Right lobe of liver (tissue), 6 donors: ENCODE measurements at regions not wholly inside any gene's neighbourhood (a gene's known extent, or its start where the extent isn't known, plus 50 kb on each side); places are given as distances from the start of the nearest gene placed in this dataset.

Source experiments
- ATAC-seq, 4 donors: fragments of 200-7000 bp; cut with Tn5 transposase; one replicate each; pipeline ENCODE4 v1.9.1; 2020; ENCODE audit warnings: mild to moderate bottlenecking in 4 of 4, moderate library complexity in 4 of 4
- DNase-seq, 3 donors: peaks; one replicate each; pipeline ENCODE4 v3.0.0-alpha.2; 2020
- H3K27ac ChIP-seq, 3 donors: fragments of 200-600 bp; one replicate each; pipeline ENCODE4 v1.8.0; 2022
- H3K27me3 ChIP-seq, 2 donors: fragments of 200-600 bp; one replicate each; pipeline ENCODE4 v1.8.0; 2022
- H3K36me3 ChIP-seq, 4 donors: fragments of 200-600 bp; sonication (generic) in 1 of 4; one replicate each; pipeline versions ENCODE4 v1.5.1 to v1.8.0; 2017 to 2022; ENCODE audit warnings: control low read depth in 1 of 4
- H3K4me1 ChIP-seq, 4 donors: fragments of 200-600 bp; sonication (generic) in 1 of 4; one replicate each; pipeline versions ENCODE4 v1.5.1 to v1.8.0; 2017 to 2022; ENCODE audit warnings: control low read depth in 1 of 4
- H3K4me3 ChIP-seq, 3 donors: fragments of 200-600 bp; one replicate each; pipeline ENCODE4 v1.8.0; 2022
- H3K9me3 ChIP-seq, 4 donors: fragments of 200-600 bp; sonication (generic) in 1 of 4; one replicate each; pipeline versions ENCODE4 v1.5.1 to v1.8.0; 2017 to 2022; ENCODE audit warnings: control low read depth in 1 of 4
- POLR2A ChIP-seq: fragments of 450-650 bp; IDR thresholded peaks from one replicate; pipeline ENCODE4 v1.6.1; 2017; ENCODE audit warnings: antibody characterized with exemption, mild to moderate bottlenecking
- WGBS: methylation state at CpG from one replicate; pipeline ENCODE4 v1.1.6; 2018; ENCODE audit warnings: low coverage, low lambda C conversion rate; ENCODE audit not compliant: insufficient coverage; ENCODE audit errors: missing lambda C conversion rate; 5-methylcytosine and 5-hydroxymethylcytosine counted together
- intact Hi-C, 2 donors: fragments of 100-400 bp; cut with DNase I; formaldehyde crosslinking; loops; one replicate each; pipeline versions ENCODE4 v1.11.2 to v1.14.1; 2022
- TF ChIP-seq, protein P1 (sequence below), 4 donors: fragments of 200-600 bp in 3 of 4; fragments of 450-650 bp in 1 of 4; IDR thresholded peaks; one replicate each; pipeline versions ENCODE4 v1.5.1 to v1.8.0; 2016 to 2022; ENCODE audit warnings: antibody characterized with exemption in 4 of 4, mild to moderate bottlenecking in 2 of 4
- donor health status: DM: no; HTN: yes; CAD: no.
- donor health status: DM: no; HTN: no; CAD: no.
- donor health status: DM: no; HTN: no; CAD: no.
- donor health status: DM: no; HTN: yes; CAD: no.
- donor health status: DM: no; HTN: yes; CAD: no.

DNA sequence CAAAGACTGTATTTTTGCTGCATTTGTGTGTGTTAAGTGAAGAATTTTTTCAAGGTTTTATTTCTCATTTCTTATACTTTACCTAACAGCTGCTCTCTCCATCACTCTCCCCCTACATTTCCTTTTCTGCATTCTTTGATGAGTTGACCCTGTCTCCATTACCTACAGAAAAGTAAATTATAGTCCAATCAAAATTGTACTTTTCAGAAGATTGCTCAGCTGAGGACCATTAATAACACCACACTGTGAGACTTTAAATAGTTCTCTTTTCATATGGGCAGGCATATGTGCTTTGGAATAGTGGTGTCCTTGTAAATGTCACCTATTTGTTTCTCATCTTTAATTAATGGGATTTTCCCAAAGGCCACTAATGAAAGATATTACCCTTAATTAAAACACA is 234.7 kb upstream of the GPR149 start:
- ATAC-seq (no peak), DNase-seq (no peak)
- H3K4me3 ChIP-seq = no peak overlapping the region
- H3K36me3 ChIP-seq = no peaks in the 10 kb centered on the region
- H3K4me1 ChIP-seq = no peaks in the 10 kb centered on the region
- intact Hi-C loops = no loop called here
- TF ChIP-seq, protein P1, sequence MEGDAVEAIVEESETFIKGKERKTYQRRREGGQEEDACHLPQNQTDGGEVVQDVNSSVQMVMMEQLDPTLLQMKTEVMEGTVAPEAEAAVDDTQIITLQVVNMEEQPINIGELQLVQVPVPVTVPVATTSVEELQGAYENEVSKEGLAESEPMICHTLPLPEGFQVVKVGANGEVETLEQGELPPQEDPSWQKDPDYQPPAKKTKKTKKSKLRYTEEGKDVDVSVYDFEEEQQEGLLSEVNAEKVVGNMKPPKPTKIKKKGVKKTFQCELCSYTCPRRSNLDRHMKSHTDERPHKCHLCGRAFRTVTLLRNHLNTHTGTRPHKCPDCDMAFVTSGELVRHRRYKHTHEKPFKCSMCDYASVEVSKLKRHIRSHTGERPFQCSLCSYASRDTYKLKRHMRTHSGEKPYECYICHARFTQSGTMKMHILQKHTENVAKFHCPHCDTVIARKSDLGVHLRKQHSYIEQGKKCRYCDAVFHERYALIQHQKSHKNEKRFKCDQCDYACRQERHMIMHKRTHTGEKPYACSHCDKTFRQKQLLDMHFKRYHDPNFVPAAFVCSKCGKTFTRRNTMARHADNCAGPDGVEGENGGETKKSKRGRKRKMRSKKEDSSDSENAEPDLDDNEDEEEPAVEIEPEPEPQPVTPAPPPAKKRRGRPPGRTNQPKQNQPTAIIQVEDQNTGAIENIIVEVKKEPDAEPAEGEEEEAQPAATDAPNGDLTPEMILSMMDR (IDR thresholded peaks at IDR 0.05) = no peak
- TF ChIP-seq POLR2A = no peak
- H3K27ac ChIP-seq = no peak overlapping the region
- H3K27me3 ChIP-seq = no peaks in the 10 kb centered on the region
- no peaks in the 10 kb centered on the region for H3K9me3 ChIP-seq

DNA sequence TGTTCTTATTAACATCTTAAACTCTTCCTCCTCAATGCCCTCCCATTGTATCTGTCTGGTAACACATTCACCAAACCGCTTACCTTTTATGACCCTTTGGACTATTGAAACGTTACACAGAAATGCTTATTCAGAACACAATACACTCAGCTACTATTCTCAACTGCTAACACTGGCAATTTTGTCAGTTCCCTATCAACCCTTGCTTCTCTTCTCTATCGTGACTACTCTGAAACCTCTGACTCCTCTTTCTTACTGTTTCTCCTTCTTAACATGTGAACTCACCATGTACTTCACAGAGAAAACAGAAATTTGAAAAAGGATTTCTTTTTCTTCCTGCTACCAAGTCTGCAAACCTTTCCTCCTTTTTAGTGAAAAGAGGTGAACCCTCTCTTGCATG is 232.9 kb upstream of the GPR149 start:
- no peak for TF ChIP-seq POLR2A
- TF ChIP-seq, protein P1 (IDR thresholded peaks at IDR 0.05) = no peak
- no peak overlapping the region for H3K27ac ChIP-seq
- H3K4me1 ChIP-seq = no peaks in the 10 kb centered on the region
- H3K27me3 ChIP-seq = no peaks in the 10 kb centered on the region
- no peak overlapping the region for H3K4me3 ChIP-seq
- DNase-seq = no peak
- ATAC-seq = no peak
- intact Hi-C loops = no loop called here
- no peaks in the 10 kb centered on the region for H3K9me3 ChIP-seq
- 33% methylated on average over 3 of the region's 3 CpGs for WGBS
- H3K36me3 ChIP-seq = no peaks in the 10 kb centered on the region

DNA sequence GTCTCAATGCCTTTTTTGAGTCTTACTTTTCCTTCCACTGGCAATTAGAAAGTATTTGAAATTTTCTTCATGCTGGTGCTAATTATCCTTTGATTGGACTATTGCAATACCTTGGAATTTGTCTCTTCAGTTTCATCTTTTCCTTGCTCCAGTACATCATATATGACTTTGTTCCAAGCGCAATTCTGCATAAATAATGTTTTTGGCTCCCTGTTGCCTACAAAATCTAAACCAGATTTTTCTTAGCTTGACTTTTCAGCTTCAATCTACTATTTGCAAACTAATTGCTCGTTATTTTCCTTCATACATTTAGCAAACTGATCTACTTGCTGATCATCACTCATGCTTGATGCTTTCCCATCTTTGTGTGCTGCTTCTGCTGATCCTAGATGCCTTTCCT is 230.8 kb upstream of the GPR149 start:
- H3K4me1 ChIP-seq = no peaks in the 10 kb centered on the region
- H3K36me3 ChIP-seq = no peaks in the 10 kb centered on the region
- ATAC-seq (no peak), DNase-seq (no peak)
- no peak overlapping the region for H3K27ac ChIP-seq
- 52% methylated on average over 2 of the region's 2 CpGs for WGBS
- no peaks in the 10 kb centered on the region for H3K9me3 ChIP-seq
- TF ChIP-seq, protein P1 (IDR thresholded peaks at IDR 0.05) = no peak
- intact Hi-C loops = no loop called here
- H3K27me3 ChIP-seq = no peaks in the 10 kb centered on the region
- H3K4me3 ChIP-seq = no peak overlapping the region

DNA sequence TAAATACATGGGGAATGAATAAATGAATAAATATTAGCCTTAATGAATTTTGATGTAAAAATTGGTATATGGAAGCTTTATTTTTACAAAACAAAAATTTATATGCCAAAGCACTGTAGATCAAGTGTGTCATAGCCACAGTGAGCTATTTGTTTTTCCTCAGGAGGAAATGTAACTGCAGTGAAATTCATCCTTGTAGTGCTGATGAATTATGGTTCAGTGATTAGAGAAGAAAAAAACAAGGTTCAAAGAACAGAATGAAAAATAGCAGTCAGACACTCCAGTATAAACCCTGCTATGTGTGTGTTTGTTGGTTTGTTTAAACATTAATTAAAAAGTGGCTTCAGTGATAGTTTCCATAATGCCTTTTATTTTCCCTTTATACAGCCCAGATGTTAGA is 228.0 kb upstream of the GPR149 start:
- ATAC-seq (no peak), DNase-seq (no peak)
- intact Hi-C loops = no loop called here
- H3K4me3 ChIP-seq = no peak overlapping the region
- no peaks in the 10 kb centered on the region for H3K36me3 ChIP-seq
- no peak overlapping the region for H3K27ac ChIP-seq
- TF ChIP-seq, protein P1 (IDR thresholded peaks at IDR 0.05) = no peak
- no peak for TF ChIP-seq POLR2A
- no peaks in the 10 kb centered on the region for H3K27me3 ChIP-seq
- no peaks in the 10 kb centered on the region for H3K4me1 ChIP-seq
- no peaks in the 10 kb centered on the region for H3K9me3 ChIP-seq

DNA sequence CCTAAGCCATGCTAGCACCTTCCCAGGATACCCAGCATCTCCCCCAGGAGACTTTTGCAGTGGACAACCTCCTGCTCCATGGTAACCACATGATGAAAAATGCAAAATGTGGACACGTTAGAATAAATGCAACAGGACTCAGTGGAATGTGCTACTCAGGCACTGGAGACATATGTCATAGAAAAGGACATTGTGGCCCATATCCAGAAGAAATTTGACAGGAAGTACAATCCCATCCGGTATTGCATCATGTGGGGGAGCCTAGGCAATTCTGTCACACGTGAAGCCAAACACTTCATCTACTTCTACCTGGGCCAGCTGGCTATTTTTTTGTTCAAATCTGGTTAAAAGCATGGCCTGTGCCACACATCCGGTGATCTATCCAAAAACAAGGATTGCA is 227.2 kb upstream of the GPR149 start:
- H3K27me3 ChIP-seq = no peaks in the 10 kb centered on the region
- DNase-seq = no peak
- TF ChIP-seq, protein P1 (IDR thresholded peaks at IDR 0.05) = no peak
- TF ChIP-seq POLR2A = no peak
- 32% methylated on average over 4 of the region's 4 CpGs for WGBS
- intact Hi-C loops = no loop called here
- H3K4me3 ChIP-seq = no peak overlapping the region
- no peak for ATAC-seq
- H3K4me1 ChIP-seq = no peaks in the 10 kb centered on the region
- H3K9me3 ChIP-seq = no peaks in the 10 kb centered on the region
- no peaks in the 10 kb centered on the region for H3K36me3 ChIP-seq
- H3K27ac ChIP-seq = no peak overlapping the region
